Fibroblast of skin of right quadriceps (primary cell): ENCODE measurements at regions not wholly inside any gene's neighbourhood (a gene's known extent, or its start where the extent isn't known, plus 50 kb on each side); places are given as distances from the start of the nearest gene placed in this dataset.
"Not testable (repeated sequence)": the region's sequence is repeated elsewhere in the genome, so short reads cannot be mapped to it uniquely, and the experiment has no call there.

Experiments used
- DNase-seq: peaks from one replicate; pipeline ENCODE4 v3.0.0-alpha.2; 2013

GRCh38 chr21:10368323-10368798, 153.0 kb upstream of the TPTE start:
- not testable (repeated sequence) for DNase-seq

DNA sequence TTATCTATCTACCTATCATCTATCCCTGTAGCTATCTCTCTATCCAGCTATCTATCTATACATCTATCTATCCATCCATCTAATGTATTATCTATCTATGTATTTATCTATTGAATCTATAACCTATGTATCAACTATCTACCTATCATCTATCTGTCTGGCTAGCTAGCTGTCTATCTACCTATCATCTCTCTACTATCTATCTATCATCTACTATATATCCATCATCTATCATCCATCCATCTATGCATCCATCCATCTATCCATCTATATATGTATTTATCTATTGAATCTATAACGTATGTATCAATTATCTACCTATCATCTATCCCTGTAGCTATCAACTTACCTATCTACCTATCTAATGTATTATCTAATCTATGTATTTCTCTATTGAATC, 152.1 kb upstream of the TPTE start:
- not testable (repeated sequence) for DNase-seq

DNA sequence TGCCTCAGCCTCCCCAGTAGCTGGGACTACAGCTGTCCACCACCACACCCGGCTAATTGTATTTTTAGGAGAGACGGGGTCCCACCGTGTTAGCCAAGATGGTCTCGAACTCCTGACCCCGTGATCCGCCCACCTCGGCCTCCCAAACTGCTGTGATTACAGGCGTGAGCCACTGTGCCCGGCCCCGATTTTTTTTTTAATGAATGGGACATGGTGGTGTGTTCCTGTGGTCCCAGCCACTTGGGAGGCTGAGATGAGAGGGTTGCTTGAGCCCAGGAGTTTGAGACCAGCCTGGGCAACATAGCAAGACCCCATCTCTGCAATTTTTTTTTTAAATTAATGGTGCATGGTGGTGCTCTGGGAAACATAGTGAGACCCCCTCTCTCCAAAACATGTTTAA, 143.6 kb upstream of the TPTE start:
- not testable (repeated sequence) for DNase-seq

DNA sequence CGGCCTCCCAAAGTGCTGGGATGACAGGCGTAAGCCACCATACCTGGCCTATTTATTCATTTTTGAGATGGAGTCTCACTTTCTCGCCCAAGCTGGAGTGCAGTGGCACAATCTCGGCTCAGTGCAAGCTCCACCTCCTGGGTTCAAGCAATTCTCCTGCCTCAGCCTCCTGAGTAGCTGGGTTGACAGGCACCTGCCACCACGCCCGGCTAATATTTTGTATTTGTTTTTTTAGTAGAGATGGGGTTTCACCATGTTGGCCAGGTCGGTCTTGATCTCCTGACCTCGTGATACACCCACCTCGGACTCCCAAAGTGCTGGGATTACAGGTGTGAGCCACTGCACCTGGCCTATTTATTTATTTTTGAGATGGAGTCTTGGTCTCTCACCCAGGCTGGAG, 141.6 kb upstream of the TPTE start:
- not testable (repeated sequence) for DNase-seq

DNA sequence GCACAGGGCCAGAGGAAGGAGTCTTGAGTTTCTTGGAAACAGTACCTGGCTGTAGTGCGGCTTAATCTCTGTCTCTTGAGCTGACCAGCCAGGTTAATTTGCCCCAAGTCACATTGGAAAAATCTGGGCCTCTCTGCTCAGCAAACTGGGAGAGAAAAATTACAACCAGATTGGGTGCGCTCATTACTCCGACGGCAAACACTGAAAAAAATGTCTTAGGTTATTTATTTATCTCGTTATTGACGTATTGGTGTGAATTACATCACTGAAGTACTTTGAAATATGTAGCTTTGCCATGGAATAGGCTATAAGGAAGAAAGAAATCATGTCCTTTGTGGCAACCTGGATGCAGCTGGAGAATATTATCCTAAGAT, 139.7 kb upstream of the TPTE start:
- DNase-seq: not testable (repeated sequence)

DNA sequence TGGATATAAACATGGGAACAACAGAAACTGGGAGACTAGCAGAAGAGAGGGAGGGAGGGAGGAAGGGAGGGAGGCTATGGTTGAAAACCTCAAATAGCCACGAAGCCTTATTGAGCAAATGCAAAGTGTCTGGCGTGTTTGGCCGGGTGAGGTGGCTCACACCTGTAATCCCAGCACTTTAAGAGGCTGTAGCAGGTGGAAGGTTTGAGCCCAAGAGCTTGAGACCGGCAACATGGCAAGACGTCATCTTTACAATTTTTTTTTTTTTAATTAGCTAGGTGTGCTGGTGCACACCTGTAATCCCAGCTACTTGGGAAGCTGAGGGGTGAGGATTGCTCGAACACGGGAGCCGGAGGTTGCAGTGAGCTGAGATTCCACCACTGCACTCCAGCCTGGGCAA, 139.2 kb upstream of the TPTE start:
- DNase-seq: not testable (repeated sequence)

DNA sequence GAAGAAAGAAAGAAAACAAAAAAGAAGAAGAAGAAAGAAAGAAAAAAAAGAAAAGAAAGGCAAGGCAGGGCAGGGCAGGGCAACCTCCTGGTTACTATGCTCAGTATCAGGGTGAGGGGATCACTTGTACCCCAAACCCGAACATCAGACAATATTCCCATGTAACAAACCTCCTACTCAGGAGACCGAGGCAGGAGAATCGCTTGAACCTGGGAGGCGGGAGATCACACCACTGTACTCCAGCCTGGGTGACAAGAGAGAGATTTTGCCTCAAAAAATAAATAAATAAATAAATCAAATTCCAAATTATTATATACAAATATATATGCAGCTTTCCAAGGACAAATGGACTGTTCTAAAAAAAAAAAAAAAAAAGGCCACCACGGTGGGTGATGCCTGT, 138.8 kb upstream of the TPTE start:
- DNase-seq: not testable (repeated sequence)

DNA sequence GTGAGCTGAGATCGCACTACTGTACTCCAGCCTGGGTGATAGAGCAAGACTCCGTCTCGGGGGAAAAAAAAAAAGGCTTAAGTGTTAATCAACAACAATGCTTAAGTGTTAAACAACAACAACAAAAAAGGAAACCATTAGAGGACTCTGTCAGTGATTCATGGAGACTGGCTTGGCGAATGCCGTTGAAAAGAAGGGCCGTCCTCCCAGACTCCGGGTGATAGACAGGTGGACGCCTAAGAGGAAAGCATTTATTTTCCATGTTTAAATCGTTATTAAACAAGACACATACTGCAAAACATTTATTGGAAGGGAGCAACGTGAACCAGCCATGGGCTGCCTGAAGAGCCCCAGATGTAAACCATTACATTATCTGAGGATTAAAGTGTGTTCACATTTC, 137.8 kb upstream of the TPTE start:
- DNase-seq: not testable (repeated sequence)

DNA sequence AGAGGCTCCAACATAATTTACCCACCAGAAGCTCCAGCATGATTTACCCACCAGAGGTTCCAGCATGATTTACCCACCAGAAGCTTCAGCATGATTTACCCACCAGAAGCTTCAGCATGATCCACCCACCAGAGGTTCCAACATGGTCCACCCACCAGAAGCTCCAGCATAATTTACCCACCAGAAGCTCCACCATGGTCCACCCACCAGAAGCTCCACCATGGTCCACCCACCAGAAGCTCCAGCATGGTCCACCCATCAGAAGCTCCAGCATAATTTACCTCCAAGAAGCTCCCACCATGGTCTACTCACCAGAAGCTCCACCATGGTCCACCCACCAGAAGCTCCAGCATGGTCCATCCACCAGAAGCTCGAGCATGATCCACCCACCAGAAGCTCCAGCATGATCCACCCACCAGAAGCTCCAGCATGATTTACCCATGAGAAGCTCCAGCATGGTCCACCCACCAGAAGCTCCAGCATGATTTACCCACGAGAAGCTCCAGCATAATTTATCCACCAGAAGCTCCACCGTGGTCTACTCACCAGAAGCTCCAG, 137.0 kb upstream of the TPTE start:
- DNase-seq: not testable (repeated sequence)

DNA sequence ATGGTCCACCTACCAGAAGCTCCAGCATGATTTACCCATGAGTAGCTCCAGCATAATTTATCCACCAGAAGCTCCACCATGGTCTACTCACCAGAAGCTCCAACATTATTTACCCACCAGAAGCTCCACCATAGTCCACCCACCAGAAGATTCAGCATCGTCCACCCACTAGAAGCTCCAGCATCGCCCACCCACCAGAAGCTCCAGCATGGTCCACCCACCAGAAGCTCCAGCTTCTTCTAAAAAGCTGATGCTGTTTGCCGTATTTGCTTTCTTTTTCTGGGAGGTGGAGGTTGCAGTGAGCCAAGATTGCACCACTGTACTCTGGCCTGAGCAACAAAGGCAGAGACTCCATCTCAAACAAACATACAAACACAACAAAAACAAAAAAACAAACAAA, 136.2 kb upstream of the TPTE start:
- DNase-seq: not testable (repeated sequence)

- DNase-seq: not testable (repeated sequence)
Measured at GRCh38 chr21:10385898-10386527, 135.4 kb upstream of the TPTE start.

DNA sequence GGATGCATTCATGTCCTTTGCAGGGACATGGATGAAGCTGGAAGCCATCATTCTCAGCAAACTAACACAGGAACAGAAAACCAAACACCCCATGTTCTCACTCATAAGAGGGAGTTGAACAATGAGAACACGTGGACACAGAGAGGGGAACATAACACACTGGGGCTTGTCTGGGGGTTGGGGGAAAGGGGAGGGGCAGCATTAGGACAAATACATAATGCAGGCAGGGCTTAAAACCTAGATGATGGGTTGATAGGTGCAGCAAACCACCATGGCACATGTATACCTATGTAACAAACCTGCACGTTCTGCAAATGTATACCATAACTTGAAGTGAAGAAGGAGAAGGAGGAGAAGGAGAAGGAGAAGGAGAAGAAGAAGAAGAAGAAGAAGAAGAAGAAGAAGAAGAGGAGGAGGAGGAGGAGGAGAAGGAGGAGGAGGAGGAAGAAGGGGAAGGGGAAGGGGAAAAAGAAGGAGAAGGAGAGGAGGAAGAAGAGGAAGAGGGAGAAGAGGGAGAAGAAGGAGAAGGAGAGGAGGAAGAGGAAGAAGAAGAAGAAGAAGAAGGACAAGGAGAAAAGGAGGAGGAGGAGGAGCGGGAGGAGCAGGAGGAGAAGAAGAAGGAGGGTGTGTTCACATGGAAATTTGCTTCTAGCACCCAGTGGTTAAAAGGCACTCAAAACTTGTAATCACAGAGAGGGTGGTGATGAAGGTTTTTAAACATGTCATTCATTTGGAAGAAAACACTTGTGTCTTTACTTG, 133.5 kb upstream of the TPTE start:
- DNase-seq: not testable (repeated sequence)

DNA sequence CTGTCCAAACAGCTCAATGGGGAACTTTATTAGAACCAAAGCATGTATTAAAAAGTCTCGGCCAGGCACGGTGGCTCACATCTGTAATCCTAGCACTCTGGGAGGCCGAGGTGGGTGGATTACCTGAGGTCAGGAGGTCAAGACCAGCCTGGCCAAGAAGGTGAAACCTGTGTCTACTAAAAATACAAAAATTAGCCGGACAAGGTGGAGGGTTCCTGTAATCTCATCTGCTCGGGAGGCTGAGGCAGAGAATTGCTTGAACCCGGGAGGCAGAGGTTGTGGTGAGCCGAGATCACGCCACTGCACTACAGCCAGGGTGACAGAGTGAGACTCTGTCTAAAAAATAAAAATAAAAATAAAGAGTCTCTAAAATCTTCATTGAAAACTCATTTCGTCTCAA, 132.8 kb upstream of the TPTE start:
- not testable (repeated sequence) for DNase-seq

DNA sequence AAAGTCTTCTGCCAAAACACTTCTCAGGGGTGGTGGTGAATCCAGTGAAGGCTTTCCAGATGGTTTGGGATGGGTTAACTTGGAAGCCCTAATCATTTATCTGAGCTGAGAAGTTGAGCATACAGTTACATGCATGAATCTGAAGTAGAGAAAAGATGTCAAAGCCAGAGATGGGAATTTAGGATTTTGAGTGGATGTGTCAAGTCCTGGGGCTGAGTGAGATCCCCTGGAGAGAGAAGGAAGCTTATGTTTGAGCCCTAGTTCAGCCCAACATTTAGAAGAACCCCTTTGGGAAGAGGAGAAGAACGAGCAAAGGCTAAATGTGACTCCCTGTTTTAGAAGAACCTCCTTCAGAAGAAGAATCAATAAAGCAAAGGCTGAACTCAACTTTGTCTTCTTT, 129.1 kb upstream of the TPTE start:
- DNase-seq: not testable (repeated sequence)

DNA sequence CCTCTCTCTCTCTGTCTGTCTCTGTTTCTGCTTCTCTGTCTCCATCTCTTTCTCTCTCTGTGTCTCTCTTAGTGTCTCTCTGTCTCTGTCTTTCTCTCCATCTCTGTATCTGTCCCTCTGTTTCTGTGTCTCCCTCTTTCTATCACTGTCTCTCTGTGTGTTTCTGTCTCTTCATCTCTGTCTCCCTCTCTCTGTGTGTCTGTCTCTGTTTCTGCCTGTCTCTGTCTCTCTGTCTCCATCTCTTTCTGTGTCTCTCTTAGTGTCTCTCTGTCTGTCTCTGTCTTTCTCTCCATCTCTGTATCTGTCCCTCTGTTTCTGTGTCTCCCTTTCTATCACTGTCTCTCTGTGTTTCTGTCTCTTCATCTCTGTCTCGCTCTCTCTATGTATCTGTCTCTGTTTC, 125.4 kb upstream of the TPTE start:
- not testable (repeated sequence) for DNase-seq

DNA sequence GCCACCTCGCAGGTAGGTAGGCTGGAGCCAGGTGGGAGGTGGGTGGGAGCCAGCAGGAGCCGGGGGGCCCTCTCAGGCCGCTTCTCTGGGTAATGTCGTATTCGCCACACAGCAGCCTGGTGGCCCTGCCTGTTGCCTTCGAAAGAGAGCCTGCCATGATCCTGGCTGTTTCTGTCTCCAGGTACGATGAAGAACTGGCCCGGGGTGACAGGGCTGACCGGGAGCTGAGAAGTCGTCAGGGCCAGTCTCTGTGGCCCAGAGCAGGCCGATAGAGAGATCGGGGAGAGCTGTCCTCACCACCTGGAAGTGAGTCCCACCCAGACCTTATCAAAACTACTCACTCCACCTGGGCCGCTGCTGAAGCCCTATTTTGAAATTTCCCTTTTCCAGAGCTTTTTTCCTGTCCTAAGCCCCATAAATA, 123.9 kb upstream of the TPTE start:
- DNase-seq: not testable (repeated sequence)

- not testable (repeated sequence) for DNase-seq
Measured at GRCh38 chr21:10398692-10399489, 122.5 kb upstream of the TPTE start.

DNA sequence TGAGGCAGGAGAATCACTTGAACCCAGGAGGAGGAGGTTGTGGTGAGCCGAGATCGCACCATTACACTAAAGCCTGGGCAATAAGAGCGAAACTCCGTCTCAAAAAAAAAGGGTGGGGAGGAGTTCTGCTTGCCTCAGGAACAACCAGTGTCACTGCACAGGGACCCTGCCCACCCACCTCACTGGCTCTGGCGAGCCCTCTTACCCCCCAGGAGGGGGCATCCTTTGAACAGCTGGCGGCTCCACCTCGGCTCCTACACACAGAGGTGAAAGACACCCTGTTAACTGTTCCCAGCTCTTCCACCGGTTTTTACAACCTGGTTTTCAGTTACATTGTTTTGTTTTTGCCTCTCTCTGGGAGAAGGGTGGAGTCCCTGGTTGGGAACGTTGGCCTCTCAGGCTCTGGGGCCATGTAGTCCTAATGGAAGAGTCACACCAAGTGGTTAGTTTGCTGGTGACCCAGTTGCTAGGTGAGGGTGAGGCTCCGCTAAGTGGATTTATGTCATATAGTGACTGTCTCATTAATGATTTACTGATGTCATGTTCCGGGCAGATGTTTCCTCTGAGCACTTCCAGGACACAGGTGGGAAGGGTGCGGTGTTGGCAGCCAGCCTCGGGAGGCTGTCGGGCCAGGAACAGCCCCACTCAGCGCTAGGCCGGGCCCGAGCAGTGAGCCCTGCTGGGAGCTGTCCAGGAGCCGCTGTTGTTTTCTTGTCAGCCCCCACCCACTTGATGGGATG, 120.6 kb upstream of the TPTE start:
- DNase-seq: not testable (repeated sequence)

DNA sequence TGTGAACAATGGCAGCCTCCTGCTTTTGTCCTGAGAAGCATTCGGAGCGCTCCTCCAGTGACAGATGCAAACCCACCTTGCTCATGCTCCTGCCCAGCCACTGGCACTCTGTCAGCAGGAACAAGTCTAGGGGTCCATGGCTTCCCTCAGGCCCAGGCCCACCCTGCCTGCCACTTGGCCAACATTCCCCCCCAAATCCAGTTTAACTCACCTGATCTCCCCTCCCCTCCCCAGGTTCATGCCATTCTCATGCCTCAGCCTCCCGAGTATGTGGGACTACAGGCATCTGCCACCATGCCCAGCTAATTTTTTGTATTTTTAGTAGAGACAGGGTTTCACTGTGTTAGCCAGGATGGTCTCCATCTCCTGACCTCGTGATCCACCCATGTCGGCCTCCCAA, 118.9 kb upstream of the TPTE start:
- DNase-seq: not testable (repeated sequence)

GRCh38 chr21:10405331-10405730, 116.1 kb upstream of the TPTE start:
- DNase-seq: not testable (repeated sequence)

GRCh38 chr21:10409786-10410185, 111.6 kb upstream of the TPTE start:
- not testable (repeated sequence) for DNase-seq

GRCh38 chr21:10410354-10410929, 110.9 kb upstream of the TPTE start:
- DNase-seq: not testable (repeated sequence)
